SU-DHL-6 (cell line): ENCODE measurements at regions not wholly inside any gene's neighbourhood (a gene's known extent, or its start where the extent isn't known, plus 50 kb on each side); places are given as distances from the start of the nearest gene placed in this dataset.

Experiments
- H2AFZ ChIP-seq: fragments of 200-600 bp; sonication (generic); 2 replicates; pipeline ENCODE4 v1.6.1; 2014; ENCODE audit warnings: low read depth, mild to moderate bottlenecking, moderate library complexity, mixed read lengths, antibody characterized with exemption, low read length; ENCODE audit not compliant: severe bottlenecking
- H3F3A ChIP-seq: fragments of 200-600 bp; shearing (Covaris generic); 2 replicates; pipeline ENCODE4 v1.6.0; 2016; ENCODE audit warnings: antibody characterized with exemption, mild to moderate bottlenecking; ENCODE audit not compliant: insufficient read depth
- H3K27ac ChIP-seq: fragments of 200-600 bp; sonication (generic); 2 replicates; pipeline ENCODE4 v1.5.1; 2016; ENCODE audit warnings: low read depth, mild to moderate bottlenecking, low read length, moderate library complexity, mixed read lengths
- H3K27me3 ChIP-seq: fragments of 200-600 bp; sonication (generic), shearing (Covaris generic); 2 replicates; pipeline ENCODE4 v1.6.0; 2014; ENCODE audit warnings: mild to moderate bottlenecking, low read length
- H3K36me3 ChIP-seq: fragments of 200-600 bp; sonication (generic); 2 replicates; pipeline ENCODE4 v1.6.1; 2014; ENCODE audit warnings: mild to moderate bottlenecking, low read length, mixed read lengths
- H3K4me2 ChIP-seq: fragments of 300-600, 200-600 bp; shearing (Covaris generic), sonication (generic); 2 replicates; pipeline ENCODE4 v1.6.0; 2014; ENCODE audit warnings: low read length, low read depth, mild to moderate bottlenecking; ENCODE audit not compliant: poor library complexity, severe bottlenecking
- H3K4me3 ChIP-seq: fragments of 200-600 bp; sonication (generic); 2 replicates; pipeline ENCODE4 v1.5.1; 2014; ENCODE audit warnings: antibody characterized with exemption, low read length, mild to moderate bottlenecking, mixed read lengths; ENCODE audit not compliant: insufficient read depth, poor library complexity, severe bottlenecking
- H3K79me2 ChIP-seq: fragments of 200-600 bp; sonication (generic); 2 replicates; pipeline ENCODE4 v1.6.1; 2014; ENCODE audit warnings: mild to moderate bottlenecking, low read length, moderate library complexity; ENCODE audit not compliant: insufficient read depth
- H3K9ac ChIP-seq: fragments of 200-600 bp; sonication (generic); 2 replicates; pipeline ENCODE4 v1.7.0; 2014; ENCODE audit warnings: mild to moderate bottlenecking, low read length
- H3K9me2 ChIP-seq: fragments of 200-600 bp; sonication (generic); replicated peaks from 2 replicates; pipeline ENCODE4 v1.6.1; 2014; ENCODE audit warnings: low read length; ENCODE audit not compliant: insufficient read depth
- H3K9me3 ChIP-seq: fragments of 200-600 bp; sonication (generic); 2 replicates; pipeline ENCODE4 v1.6.1; 2014; ENCODE audit warnings: low read length, mixed read lengths; ENCODE audit not compliant: insufficient read depth
- H4K20me1 ChIP-seq: fragments of 200-600 bp; sonication (generic); 2 replicates; pipeline ENCODE4 v1.6.1; 2014; ENCODE audit warnings: low read depth, mild to moderate bottlenecking, antibody characterized with exemption, low read length, moderate library complexity, mixed read lengths
- CTCF ChIP-seq: fragments of 200-600 bp; sonication (generic); IDR thresholded peaks from one replicate; pipeline ENCODE4 v1.5.1; 2017; ENCODE audit warnings: antibody characterized with exemption, mild to moderate bottlenecking, low read length, moderate library complexity; ENCODE audit not compliant: insufficient read depth, poor library complexity, severe bottlenecking
- EZH2phosphoT487 ChIP-seq: fragments of 200-600 bp; sonication (generic), shearing (Covaris generic); conservative IDR thresholded peaks from 2 replicates; pipeline ENCODE4 v1.6.1; 2018; ENCODE audit warnings: mild to moderate bottlenecking, antibody characterized with exemption, low read length, moderate library complexity, mixed read lengths

GRCh38 chr19:31670931-31671330 is 321.7 kb upstream of the TSHZ3 start:
- no peak for TF ChIP-seq EZH2phosphoT487
- no peak for TF ChIP-seq CTCF
- H3K4me3 ChIP-seq: no peak overlapping the region
- no peaks in the 10 kb centered on the region for H3K9me3 ChIP-seq

DNA sequence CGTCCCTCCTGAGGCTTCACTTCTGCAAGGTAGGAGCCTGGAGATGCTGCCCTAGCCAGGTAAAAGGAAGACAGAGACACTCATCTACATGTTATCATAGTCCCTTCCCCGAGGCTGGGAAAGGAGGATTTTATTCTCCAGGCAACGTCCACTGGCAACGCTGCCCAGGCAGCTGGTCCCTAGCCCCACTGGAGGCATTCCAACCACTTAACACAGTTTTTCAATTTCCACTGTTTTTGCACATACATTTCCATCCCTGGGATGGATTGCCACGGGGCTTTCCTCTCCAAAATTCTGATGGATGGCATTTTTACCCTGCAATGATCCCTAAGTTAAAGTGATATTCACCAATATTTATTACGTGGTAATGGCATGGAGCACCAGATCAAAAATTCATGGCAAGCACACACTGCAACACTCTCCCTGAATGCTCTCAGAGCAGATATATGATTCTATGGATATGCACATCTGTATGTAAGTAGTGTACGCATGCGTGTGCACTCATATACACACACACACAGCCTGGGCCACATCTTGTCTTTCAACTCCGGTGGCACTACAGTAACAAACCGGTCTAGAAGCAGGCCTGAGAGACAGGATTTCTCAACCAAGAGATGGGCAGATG is 322.3 kb upstream of the TSHZ3 start:
- H2AFZ ChIP-seq: no peak overlapping the region
- H3K27ac ChIP-seq: no peak overlapping the region
- TF ChIP-seq CTCF: no peak
- no peak for TF ChIP-seq EZH2phosphoT487
- no peaks in the 10 kb centered on the region for H3F3A ChIP-seq
- no peaks in the 10 kb centered on the region for H4K20me1 ChIP-seq
- H3K4me2 ChIP-seq: no peak overlapping the region
- no peaks in the 10 kb centered on the region for H3K79me2 ChIP-seq
- H3K4me3 ChIP-seq: no peak overlapping the region
- H3K36me3 ChIP-seq: no peaks in the 10 kb centered on the region
- no peaks in the 10 kb centered on the region for H3K9me3 ChIP-seq
- no peaks in the 10 kb centered on the region for H3K27me3 ChIP-seq
- no peak overlapping the region for H3K9ac ChIP-seq
- no peaks in the 10 kb centered on the region for H3K9me2 ChIP-seq

More at GRCh38 chr19:31670931-31671330, 321.7 kb upstream of the TSHZ3 start:
- Histone ChIP-seq H2AFZ (no peak overlapping the region), H3K27ac (no peak overlapping the region), H3K4me2 (no peak overlapping the region), H3K9me2 (no peaks in the 10 kb centered on the region), H3K9ac (no peak overlapping the region), H3K36me3 (no peaks in the 10 kb centered on the region), H3K79me2 (no peaks in the 10 kb centered on the region), H4K20me1 (no peaks in the 10 kb centered on the region), H3F3A (no peaks in the 10 kb centered on the region), H3K27me3 (no peaks in the 10 kb centered on the region)

DNA sequence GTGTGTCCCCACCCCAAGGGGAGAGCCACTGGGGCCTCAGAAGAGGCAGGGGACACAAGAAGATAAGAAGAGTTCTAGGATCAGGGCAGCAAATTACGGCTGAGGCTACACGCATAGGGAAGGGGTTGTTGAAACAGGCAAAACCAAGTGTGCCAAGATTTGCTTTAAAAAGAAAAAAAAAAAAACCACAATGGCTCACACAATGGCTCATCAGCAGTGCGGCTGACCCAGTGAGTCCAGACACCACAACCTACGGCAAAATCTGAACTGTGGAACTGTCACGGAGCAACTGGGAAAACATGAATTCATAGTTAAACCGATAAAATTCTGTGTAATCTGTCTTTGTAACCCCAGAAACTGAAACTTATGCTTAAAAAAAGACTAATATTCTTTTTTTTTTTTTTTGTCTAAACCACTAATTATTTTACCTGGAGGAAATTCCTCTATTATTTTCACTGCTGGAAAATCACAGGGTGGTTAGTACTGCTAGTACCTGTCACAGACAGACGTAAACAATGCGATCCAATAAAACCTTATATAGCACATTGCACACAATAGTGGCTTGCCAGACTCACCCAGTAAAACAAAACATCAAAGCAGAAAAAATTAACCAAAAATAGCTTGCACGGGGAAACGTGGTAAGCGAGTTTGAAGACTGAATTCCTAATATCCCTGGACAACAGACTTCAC is 325.4 kb upstream of the TSHZ3 start:
- no peaks in the 10 kb centered on the region for H3K9me2 ChIP-seq
- no peaks in the 10 kb centered on the region for H3K27me3 ChIP-seq
- H3F3A ChIP-seq: no peaks in the 10 kb centered on the region
- no peaks in the 10 kb centered on the region for H4K20me1 ChIP-seq
- H3K9ac ChIP-seq: no peak overlapping the region
- no peaks in the 10 kb centered on the region for H3K79me2 ChIP-seq
- no peak for TF ChIP-seq EZH2phosphoT487
- TF ChIP-seq CTCF: no peak
- no peak overlapping the region for H3K4me3 ChIP-seq
- no peak overlapping the region for H3K27ac ChIP-seq
- H3K4me2 ChIP-seq: no peak overlapping the region
- no peaks in the 10 kb centered on the region for H3K36me3 ChIP-seq
- H2AFZ ChIP-seq: no peak overlapping the region
- H3K9me3 ChIP-seq: no peaks in the 10 kb centered on the region
